Heart left ventricle (tissue), 16 donors: ENCODE measurements at regions not wholly inside any gene's neighbourhood (a gene's known extent, or its start where the extent isn't known, plus 50 kb on each side); places are given as distances from the start of the nearest gene placed in this dataset.

Source experiments
- ATAC-seq, 4 donors: fragments of 200-7000 bp; cut with Tn5 transposase; one replicate each; pipeline ENCODE4 v1.9.1; 2020 to 2022; ENCODE audit warnings: moderate library complexity in 4 of 4, mild to moderate bottlenecking in 3 of 4, moderate number of reproducible peaks in 1 of 4
- DNase-seq, 5 donors: peaks; one replicate each; pipeline ENCODE4 v3.0.0-alpha.2; 2020
- H3K27ac ChIP-seq, 12 donors: fragments of 200-600 bp; sonication (generic) in 4 of 12; one replicate each; pipeline versions ENCODE4 v1.5.0 to v1.8.0; 2016 to 2022; ENCODE audit warnings: mild to moderate bottlenecking in 2 of 12
- H3K27me3 ChIP-seq, 9 donors: fragments of 200-600 bp; sonication (generic) in 2 of 9; one replicate each; pipeline versions ENCODE4 v1.5.1 to v1.8.0; 2016 to 2022; ENCODE audit warnings: mild to moderate bottlenecking in 3 of 9
- H3K36me3 ChIP-seq, 9 donors: fragments of 200-600 bp; sonication (generic) in 2 of 9; one replicate each; pipeline versions ENCODE4 v1.5.0 to v1.8.0; 2018 to 2022; ENCODE audit warnings: mild to moderate bottlenecking in 2 of 9
- H3K4me1 ChIP-seq, 12 donors: fragments of 200-600 bp; sonication (generic) in 4 of 12; one replicate each; pipeline versions ENCODE4 v1.5.0 to v1.8.0; 2016 to 2022; ENCODE audit warnings: mild to moderate bottlenecking in 3 of 12
- H3K4me3 ChIP-seq, 12 donors: fragments of 200-600 bp; sonication (generic) in 4 of 12; one replicate each; pipeline versions ENCODE4 v1.5.0 to v1.8.0; 2017 to 2022; ENCODE audit warnings: mild to moderate bottlenecking in 9 of 12, moderate library complexity in 4 of 12
- H3K9me3 ChIP-seq, 12 donors: fragments of 200-600 bp; sonication (generic) in 4 of 12; one replicate each; pipeline versions ENCODE4 v1.5.0 to v1.8.0; 2016 to 2022; ENCODE audit warnings: mild to moderate bottlenecking in 1 of 12
- POLR2A ChIP-seq, 2 donors: fragments of 450-650 bp; IDR thresholded peaks; one replicate each; pipeline ENCODE4 v1.6.1; 2017; ENCODE audit warnings: antibody characterized with exemption in 2 of 2, mild to moderate bottlenecking in 2 of 2, moderate library complexity in 2 of 2
- WGBS, 4 donors: extraction: QIAGEN DNeasy Blood & Tissue Kit in 2 of 4; methylation state at CpG; one replicate each; pipeline versions ENCODE4 v1.1.5 to v1.1.7; 2013 to 2018; 5-methylcytosine and 5-hydroxymethylcytosine counted together
- intact Hi-C, 10 donors: fragments of 100-400 bp; cut with DNase I; formaldehyde crosslinking; loops; one replicate each; pipeline versions ENCODE4 v1.11.1 to v1.14.2; 2022
- TF ChIP-seq, protein P1 (sequence below), 12 donors: fragments of 200-600 bp; sonication (generic) in 4 of 12; IDR thresholded peaks; one replicate each; pipeline versions ENCODE4 v1.5.0 to v1.8.0; 2018 to 2022; ENCODE audit warnings: antibody characterized with exemption in 12 of 12, mild to moderate bottlenecking in 5 of 12
- donor health status: ischemic (EF 13 %, LVEDD 7.1; RV severe dilation, severe dysfunction).
- donor health status: healthy with polysubstance abuse.
- donor health status: DM: no; HTN: yes; CAD: no.
- donor health status: DM: no; HTN: no; CAD: no.
- donor health status: ischemic (EF 25% LVEDD 6.9; RV normal size, moderate dysfunction).
- donor health status: ischemic (EF 25% LVEDD 5.7; RV mildly dilated, moderate dysfunction).
- donor health status: healthy.
- donor health status: DM: yes; HTN: yes; CAD: no.
- donor health status: ischemic (EF 35%, LVEDD 5.7; RV mildly dilated, moderate dysfunction).
- donor health status: nonischemic (EF 11% LVEDD 7.7; RV severe dilation, severe dysfunction).
- donor health status: DM: yes; HTN: yes; CAD: no.
- donor health status: PGD.
- donor health status: ischemic (EF 29% LVEDD 5.4; RV normal size, mild dysfunction).
- donor health status: nonischemic (EF 23%, LVEDD 6.1; RV moderate dilation, normal function).

DNA sequence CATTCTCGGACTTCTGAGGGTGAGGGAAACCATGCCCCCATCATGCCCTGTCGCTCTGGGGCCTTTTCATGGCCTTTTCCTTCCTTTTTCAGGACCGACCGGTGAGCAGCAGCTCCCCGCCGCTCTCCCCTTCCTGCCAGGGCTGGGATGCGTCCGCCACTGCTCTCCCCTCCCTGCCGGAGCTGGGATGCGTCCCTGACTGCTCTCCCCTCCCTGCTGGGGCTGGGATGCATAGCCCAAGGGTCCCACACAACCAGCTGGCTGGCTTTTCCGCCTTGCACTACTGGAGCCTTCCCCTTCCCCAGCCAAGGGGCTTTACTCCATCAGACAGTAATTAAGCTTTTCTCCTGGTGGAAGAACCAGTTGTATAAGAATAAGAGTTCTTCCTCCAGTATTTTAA is 129.7 kb upstream of the COBL start:
- DNase-seq (no peak), ATAC-seq (no peak)
- intact Hi-C loops = loop anchor here in 1 of 10 donors (10.0 kb wide), 1 partner anchor 58 kb away; no protein-coding TSS in a partner anchor
- Histone ChIP-seq H3K4me1 (no peaks in the 10 kb centered on the region), H3K4me3 (no peak overlapping the region), H3K36me3 (no peaks in the 10 kb centered on the region), H3K27ac (no peak overlapping the region), H3K9me3 (no peaks in the 10 kb centered on the region), H3K27me3 (peaks cover 0 to 19% (median 0%) of the 10 kb centered on the region in 9 donors)
- 32 to 48% (median 38%) methylated on average over 11 of the region's 11 CpGs for WGBS, 4 donors
- no peak for TF ChIP-seq POLR2A (IDR thresholded peaks at IDR 0.05)
- TF ChIP-seq, protein P1, sequence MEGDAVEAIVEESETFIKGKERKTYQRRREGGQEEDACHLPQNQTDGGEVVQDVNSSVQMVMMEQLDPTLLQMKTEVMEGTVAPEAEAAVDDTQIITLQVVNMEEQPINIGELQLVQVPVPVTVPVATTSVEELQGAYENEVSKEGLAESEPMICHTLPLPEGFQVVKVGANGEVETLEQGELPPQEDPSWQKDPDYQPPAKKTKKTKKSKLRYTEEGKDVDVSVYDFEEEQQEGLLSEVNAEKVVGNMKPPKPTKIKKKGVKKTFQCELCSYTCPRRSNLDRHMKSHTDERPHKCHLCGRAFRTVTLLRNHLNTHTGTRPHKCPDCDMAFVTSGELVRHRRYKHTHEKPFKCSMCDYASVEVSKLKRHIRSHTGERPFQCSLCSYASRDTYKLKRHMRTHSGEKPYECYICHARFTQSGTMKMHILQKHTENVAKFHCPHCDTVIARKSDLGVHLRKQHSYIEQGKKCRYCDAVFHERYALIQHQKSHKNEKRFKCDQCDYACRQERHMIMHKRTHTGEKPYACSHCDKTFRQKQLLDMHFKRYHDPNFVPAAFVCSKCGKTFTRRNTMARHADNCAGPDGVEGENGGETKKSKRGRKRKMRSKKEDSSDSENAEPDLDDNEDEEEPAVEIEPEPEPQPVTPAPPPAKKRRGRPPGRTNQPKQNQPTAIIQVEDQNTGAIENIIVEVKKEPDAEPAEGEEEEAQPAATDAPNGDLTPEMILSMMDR (IDR thresholded peaks at IDR 0.05) = no peak

GRCh38 chr7:51444936-51445335 is 128.3 kb upstream of the COBL start:
- intact Hi-C loops = loop anchor here in 1 of 10 donors (10.0 kb wide), 1 partner anchor 60 kb away; no protein-coding TSS in a partner anchor
- DNase-seq (no peak), ATAC-seq (no peak)
- TF ChIP-seq POLR2A (IDR thresholded peaks at IDR 0.05) = no peak
- TF ChIP-seq, protein P1 (IDR thresholded peaks at IDR 0.05) = no peak
- peaks cover 0 to 19% (median 0%) of the 10 kb centered on the region in 9 donors for H3K27me3 ChIP-seq
- whole genome bisulfite sequencing, 4 donors = 22 to 43% (median 35%) methylated on average over 1 of the region's 1 CpG
- no peaks in the 10 kb centered on the region for H3K9me3 ChIP-seq
- no peak overlapping the region for H3K4me3 ChIP-seq
- H3K36me3 ChIP-seq = no peaks in the 10 kb centered on the region
- no peaks in the 10 kb centered on the region for H3K4me1 ChIP-seq
- no peak overlapping the region for H3K27ac ChIP-seq

- peaks cover 0 to 23% (median 0%) of the 10 kb centered on the region in 9 donors for H3K27me3 ChIP-seq
These were observed 114.0 kb upstream of the COBL start for GRCh38 chr7:51430480-51431086.

DNA sequence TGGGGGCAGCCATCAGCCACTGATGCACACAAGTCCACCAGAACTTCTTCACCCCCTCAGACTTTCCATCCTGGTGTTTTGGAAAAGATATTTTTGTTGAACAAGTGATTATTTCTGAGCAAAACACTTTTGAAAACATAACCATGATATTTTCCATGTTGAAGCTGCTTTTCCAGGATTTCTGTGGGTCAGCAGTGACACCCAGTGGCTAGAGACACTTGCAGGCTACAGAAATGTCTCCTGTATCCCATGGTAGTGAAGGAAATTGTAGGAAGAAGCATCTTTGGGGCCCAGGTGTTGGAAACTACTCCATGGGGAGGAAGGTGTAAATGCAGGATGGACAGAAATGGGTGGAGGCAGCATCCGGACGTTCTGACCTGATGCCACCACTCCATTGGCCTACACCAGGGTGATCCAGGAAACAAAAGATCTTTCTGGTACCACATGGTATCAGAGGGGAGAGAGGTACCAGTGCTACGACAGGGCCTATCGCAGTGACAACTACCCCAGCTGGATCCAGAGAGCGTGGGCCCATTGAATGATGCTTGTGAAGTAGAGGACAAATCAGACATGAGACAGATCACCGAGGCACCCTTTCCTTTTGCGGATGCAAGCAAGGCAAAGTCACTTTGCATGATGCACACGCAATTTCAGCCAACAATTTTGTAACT is 111.7 kb upstream of the COBL start:
- Histone ChIP-seq H3K9me3 (no peaks in the 10 kb centered on the region), H3K27ac (no peak overlapping the region), H3K4me3 (no peak overlapping the region), H3K4me1 (peaks cover 0 to 2% (median 0%) of the 10 kb centered on the region in 12 donors), H3K27me3 (peaks cover 0 to 21% (median 0%) of the 10 kb centered on the region in 9 donors), H3K36me3 (no peaks in the 10 kb centered on the region)
- TF ChIP-seq, protein P1 (IDR thresholded peaks at IDR 0.05) = peak in 1 of 12 donors; percentile 18
- no peak for TF ChIP-seq POLR2A (IDR thresholded peaks at IDR 0.05)
- 73 to 85% (median 78%) methylated on average over 8 of the region's 8 CpGs for WGBS, 4 donors
- DNase-seq = no peak
- intact Hi-C loops = no loop called here
- no peak for ATAC-seq

More at GRCh38 chr7:51430480-51431086, 114.0 kb upstream of the COBL start:
- WGBS, 4 donors = 17 to 20% (median 19%) methylated on average over 13 of the region's 13 CpGs
- no peaks in the 10 kb centered on the region for H3K9me3 ChIP-seq
- ATAC-seq = peak in 3 of 4 donors; percentile 16 to 50 (median 45)
- H3K4me3 ChIP-seq = peak overlapping the region in 1 of 12 donors; percentile 17
- TF ChIP-seq, protein P1 (IDR thresholded peaks at IDR 0.05) = peak; percentile 61 to 84 (median 76)
- no peak for TF ChIP-seq POLR2A (IDR thresholded peaks at IDR 0.05)
- peak in 1 of 5 donors; percentile 23 for DNase-seq
- no peak overlapping the region for H3K27ac ChIP-seq
- no peaks in the 10 kb centered on the region for H3K36me3 ChIP-seq
- intact Hi-C loops = no loop called here
- H3K4me1 ChIP-seq = peaks cover 0 to 2% (median 0%) of the 10 kb centered on the region in 12 donors
